SK-N-SH (cell line): ENCODE measurements at regions not wholly inside any gene's neighbourhood (a gene's known extent, or its start where the extent isn't known, plus 50 kb on each side); places are given as distances from the start of the nearest gene placed in this dataset.
"Not testable (repeated sequence)": the region's sequence is repeated elsewhere in the genome, so short reads cannot be mapped to it uniquely, and the experiment has no call there.

Source experiments
- CTCF ChIA-PET: fragments of 300-600, 350-600 bp; formaldehyde crosslinking; extraction: SDS; loops from one replicate; lab custom pipeline; 2021; lab: Yijun Ruan, JAX
- POLR2A ChIA-PET: fragments of 350-600 bp; sonication (Branson Sonifier 250); formaldehyde crosslinking; extraction: SDS; loops from one replicate; lab custom pipeline; 2020; ENCODE audit warnings: antibody characterized with exemption, inconsistent platforms; lab: Yijun Ruan, JAX
- DNase-seq: peaks from one replicate; pipeline ENCODE4 v3.0.0; 2012
- H2AFZ ChIP-seq: fragments of 200-600 bp; sonication (generic); 2 replicates; pipeline ENCODE4 v1.8.1; 2016; ENCODE audit warnings: antibody characterized with exemption, mild to moderate bottlenecking, low read depth
- H3F3A ChIP-seq: fragments of 200-600 bp; sonication (generic); replicated peaks from 2 replicates; pipeline ENCODE3; 2016; ENCODE audit warnings: antibody characterized with exemption, mild to moderate bottlenecking; ENCODE audit not compliant: insufficient read depth
- H3K27ac ChIP-seq, 2 experiments: fragments of 200-500 bp in 1 of 2; fragments of 200-600 bp in 1 of 2; sonication (Bioruptor generic) in 1 of 2; sonication (generic), shearing (Covaris generic) in 1 of 2; 2 replicates each; pipeline versions ENCODE4 v1.5.1 to v1.6.1; 2014 to 2016; ENCODE audit warnings: low read depth in 2 of 2, inconsistent platforms in 1 of 2, low read length in 1 of 2, mild to moderate bottlenecking in 1 of 2, mixed read lengths in 1 of 2
- H3K27me3 ChIP-seq: fragments of 200-600 bp; sonication (generic), shearing (Covaris generic); 2 replicates; pipeline ENCODE4 v1.6.1; 2016; ENCODE audit warnings: mixed run types; ENCODE audit not compliant: insufficient read depth
- H3K36me3 ChIP-seq, 2 experiments: fragments of 200-500 bp in 1 of 2; fragments of 200-600 bp in 1 of 2; sonication (Bioruptor generic) in 1 of 2; sonication (generic) in 1 of 2; replicated peaks in 1 of 2; 2 replicates each; pipeline versions ENCODE3 to v1.5.1; 2014 to 2016; ENCODE audit warnings: low read length in 1 of 2, mild to moderate bottlenecking in 1 of 2; ENCODE audit not compliant: insufficient read depth in 2 of 2, control insufficient read depth in 1 of 2
- H3K4me1 ChIP-seq, 2 experiments: fragments of 200-500 bp in 1 of 2; fragments of 200-600 bp in 1 of 2; sonication (Bioruptor generic) in 1 of 2; sonication (generic), shearing (Covaris generic) in 1 of 2; 2 replicates each; pipeline versions ENCODE4 v1.5.1 to v1.6.1; 2014 to 2016; ENCODE audit warnings: low read depth in 1 of 2, low read length in 1 of 2, mixed run types in 1 of 2; ENCODE audit not compliant: insufficient read depth in 2 of 2, control insufficient read depth in 1 of 2
- H3K4me2 ChIP-seq: fragments of 200-600 bp; sonication (generic), shearing (Covaris generic); 2 replicates; pipeline ENCODE4 v1.6.1; 2017; ENCODE audit warnings: mixed run types
- H3K4me3 ChIP-seq, 2 experiments: fragments of 200-500 bp in 1 of 2; fragments of 200-600 bp in 1 of 2; sonication (Bioruptor generic) in 1 of 2; sonication (generic), shearing (Covaris generic) in 1 of 2; 2 replicates each; pipeline versions ENCODE4 v1.5.1 to v1.8.1; 2014 to 2016; ENCODE audit warnings: low read depth in 2 of 2, inconsistent platforms in 1 of 2, low read length in 1 of 2, mild to moderate bottlenecking in 1 of 2, mixed read lengths in 1 of 2, moderate library complexity in 1 of 2
- H3K79me2 ChIP-seq: fragments of 200-600 bp; sonication (generic); 2 replicates; pipeline ENCODE4 v1.8.1; 2017; ENCODE audit warnings: mild to moderate bottlenecking; ENCODE audit not compliant: insufficient read depth
- H3K9ac ChIP-seq: fragments of 200-600 bp; sonication (generic); 2 replicates; pipeline ENCODE4 v1.6.1; 2017; ENCODE audit warnings: mixed run types
- H3K9me2 ChIP-seq: fragments of 200-600 bp; sonication (generic); 2 replicates; pipeline ENCODE4 v1.6.1; 2017; ENCODE audit warnings: mixed run types
- H3K9me3 ChIP-seq: fragments of 200-600 bp; sonication (generic); 2 replicates; pipeline ENCODE4 v1.6.1; 2017; ENCODE audit warnings: mixed run types, mild to moderate bottlenecking, moderate library complexity
- H4K20me1 ChIP-seq: fragments of 200-600 bp; sonication (generic); 2 replicates; pipeline ENCODE4 v1.6.1; 2017; ENCODE audit warnings: mild to moderate bottlenecking, mixed run types; ENCODE audit not compliant: insufficient read depth
- CHD2 ChIP-seq: fragments of 150-350 bp; IDR thresholded peaks from 2 replicates; pipeline ENCODE4 v1.6.1; 2018; ENCODE audit warnings: low read length; ENCODE audit not compliant: partially characterized antibody
- ELF1 ChIP-seq: IDR thresholded peaks from 2 replicates; pipeline ENCODE4 v1.4.0; 2012
- EP300 ChIP-seq, 2 experiments: IDR thresholded peaks; 2 replicates each; pipeline versions ENCODE4 v1.4.0 to v1.6.1; 2012; ENCODE audit warnings: borderline replicate concordance in 1 of 2, low read depth in 1 of 2, low read length in 1 of 2
- FOXM1 ChIP-seq: IDR thresholded peaks from 2 replicates; pipeline ENCODE4 v1.4.0; 2012; ENCODE audit warnings: low read depth, mild to moderate bottlenecking
- GATA2 ChIP-seq: sonication (generic); formaldehyde crosslinking; IDR thresholded peaks from 2 replicates; pipeline ENCODE4 v1.5.0; 2020; ENCODE audit warnings: mild to moderate bottlenecking, missing genetic modification reagents
- MAX ChIP-seq: IDR thresholded peaks from 2 replicates; pipeline ENCODE4 v1.4.0; 2012; ENCODE audit warnings: low read depth
- MXI1 ChIP-seq: IDR thresholded peaks from 2 replicates; pipeline ENCODE4 v1.6.1; 2012; ENCODE audit warnings: mild to moderate bottlenecking, low read depth, low read length, improper control_type of control experiment
- NFIC ChIP-seq: IDR thresholded peaks from 2 replicates; pipeline ENCODE4 v1.4.0; 2012; ENCODE audit warnings: borderline replicate concordance
- NRF1 ChIP-seq: IDR thresholded peaks from 2 replicates; pipeline ENCODE4 v1.6.1; 2012; ENCODE audit warnings: low read depth, mild to moderate bottlenecking, low read length
- PBX3 ChIP-seq: IDR thresholded peaks from 2 replicates; pipeline ENCODE4; 2012
- TCF12 ChIP-seq: IDR thresholded peaks from 2 replicates; pipeline ENCODE4 v1.4.0; 2012
- YY1 ChIP-seq: IDR thresholded peaks from 2 replicates; pipeline ENCODE4 v1.4.0; 2012; ENCODE audit warnings: low read depth, mild to moderate bottlenecking
- WGBS: methylation state at CpG from one replicate; pipeline ENCODE4 v1.1.6; 2017; ENCODE audit warnings: low lambda C conversion rate; 5-methylcytosine and 5-hydroxymethylcytosine counted together
- TF ChIP-seq, protein P1 (sequence below): IDR thresholded peaks from 2 replicates; pipeline ENCODE4 v1.4.0; 2012; ENCODE audit warnings: low read depth, borderline replicate concordance
- TF ChIP-seq, protein P2 (sequence below): fragments of 150-350 bp; IDR thresholded peaks from 2 replicates; pipeline ENCODE4 v1.6.1; 2016; ENCODE audit warnings: mild to moderate bottlenecking, low read depth, low read length

- no peaks in the 10 kb centered on the region for H3K9me3 ChIP-seq
- no peaks in the 10 kb centered on the region for H3K4me1 ChIP-seq
- ChIA-PET POLR2A (no interaction called here), CTCF (no interaction called here)
- no peaks in the 10 kb centered on the region for H3K36me3 ChIP-seq
- no peak for DNase-seq
- H3K9me2 ChIP-seq, result no peaks in the 10 kb centered on the region
- no peak overlapping the region for H3K9ac ChIP-seq
- no peak overlapping the region for H3K27ac ChIP-seq
- H3F3A ChIP-seq, result no peaks in the 10 kb centered on the region
- H3K27me3 ChIP-seq, result no peaks in the 10 kb centered on the region
- no peaks in the 10 kb centered on the region for H3K79me2 ChIP-seq
- no peak for TF ChIP-seq GATA2 (CRISPR knock-in tag)
- no peak overlapping the region for H3K4me2 ChIP-seq
- H4K20me1 ChIP-seq, result no peaks in the 10 kb centered on the region
- 43% methylated on average over 18 of the region's 22 CpGs for WGBS
- no peak overlapping the region for H3K4me3 ChIP-seq
- no peak overlapping the region for H2AFZ ChIP-seq
These were observed 167.8 kb upstream of the AJAP1 start for GRCh38 chr1:4486408-4487120.

- TF ChIP-seq MAX (no peak), MXI1 (no peak), GATA2 (CRISPR knock-in tag) (no peak)
- H3K9me3 ChIP-seq, result no peaks in the 10 kb centered on the region
- no peaks in the 10 kb centered on the region for H3K4me1 ChIP-seq
- no peaks in the 10 kb centered on the region for H3K36me3 ChIP-seq
- H2AFZ ChIP-seq, result no peak overlapping the region
- H3K27ac ChIP-seq, result no peak overlapping the region
- no peaks in the 10 kb centered on the region for H4K20me1 ChIP-seq
- no peaks in the 10 kb centered on the region for H3K9me2 ChIP-seq
- no peaks in the 10 kb centered on the region for H3K79me2 ChIP-seq
- H3F3A ChIP-seq, result no peaks in the 10 kb centered on the region
- H3K9ac ChIP-seq, result no peak overlapping the region
- no peak for DNase-seq
- no peak overlapping the region for H3K4me2 ChIP-seq
- no peaks in the 10 kb centered on the region for H3K27me3 ChIP-seq
- 34% methylated on average over 7 of the region's 7 CpGs for WGBS
- CTCF ChIA-PET, result no interaction called here
- POLR2A ChIA-PET, result no interaction called here
- H3K4me3 ChIP-seq, result no peak overlapping the region
These were observed 166.4 kb upstream of the AJAP1 start for GRCh38 chr1:4488018-4488417.

- ChIA-PET POLR2A (no interaction called here), CTCF (interaction anchor here (0.5 to 1.1 kb wide), 2 partner anchors 9 to 13 kb away, joined by 3 read pairs; no protein-coding TSS in a partner anchor)
- H3K4me3 ChIP-seq, result no peak overlapping the region
- H3K36me3 ChIP-seq, result no peaks in the 10 kb centered on the region
- no peaks in the 10 kb centered on the region for H3K4me1 ChIP-seq
- no peak for TF ChIP-seq TCF12
- TF ChIP-seq, protein P1, sequence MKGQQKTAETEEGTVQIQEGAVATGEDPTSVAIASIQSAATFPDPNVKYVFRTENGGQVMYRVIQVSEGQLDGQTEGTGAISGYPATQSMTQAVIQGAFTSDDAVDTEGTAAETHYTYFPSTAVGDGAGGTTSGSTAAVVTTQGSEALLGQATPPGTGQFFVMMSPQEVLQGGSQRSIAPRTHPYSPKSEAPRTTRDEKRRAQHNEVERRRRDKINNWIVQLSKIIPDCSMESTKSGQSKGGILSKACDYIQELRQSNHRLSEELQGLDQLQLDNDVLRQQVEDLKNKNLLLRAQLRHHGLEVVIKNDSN, result no peak
- TF ChIP-seq ELF1, result no peak
- no peak for TF ChIP-seq MXI1
- no peak for TF ChIP-seq PBX3
- no peak for TF ChIP-seq NFIC
- TF ChIP-seq CHD2, result no peak
- TF ChIP-seq, protein P2, sequence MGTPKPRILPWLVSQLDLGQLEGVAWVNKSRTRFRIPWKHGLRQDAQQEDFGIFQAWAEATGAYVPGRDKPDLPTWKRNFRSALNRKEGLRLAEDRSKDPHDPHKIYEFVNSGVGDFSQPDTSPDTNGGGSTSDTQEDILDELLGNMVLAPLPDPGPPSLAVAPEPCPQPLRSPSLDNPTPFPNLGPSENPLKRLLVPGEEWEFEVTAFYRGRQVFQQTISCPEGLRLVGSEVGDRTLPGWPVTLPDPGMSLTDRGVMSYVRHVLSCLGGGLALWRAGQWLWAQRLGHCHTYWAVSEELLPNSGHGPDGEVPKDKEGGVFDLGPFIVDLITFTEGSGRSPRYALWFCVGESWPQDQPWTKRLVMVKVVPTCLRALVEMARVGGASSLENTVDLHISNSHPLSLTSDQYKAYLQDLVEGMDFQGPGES, result no peak
- no peak for TF ChIP-seq NRF1
- TF ChIP-seq YY1, result no peak
- no peak for TF ChIP-seq EP300 (IDR thresholded peaks at IDR 0.05; ENCODE audit: borderline replicate concordance in 1 of 2, low read depth in 1 of 2, low read length in 1 of 2)
- no peak for TF ChIP-seq FOXM1
- H4K20me1 ChIP-seq, result no peaks in the 10 kb centered on the region
- no peak overlapping the region for H3K4me2 ChIP-seq
- DNase-seq, result no peak
- H2AFZ ChIP-seq, result no peak overlapping the region
- no peaks in the 10 kb centered on the region for H3F3A ChIP-seq
- 16% methylated on average over 7 of the region's 7 CpGs for WGBS
- no peaks in the 10 kb centered on the region for H3K9me2 ChIP-seq
- no peaks in the 10 kb centered on the region for H3K27me3 ChIP-seq
- no peaks in the 10 kb centered on the region for H3K9me3 ChIP-seq
- no peaks in the 10 kb centered on the region for H3K79me2 ChIP-seq
- no peak overlapping the region for H3K9ac ChIP-seq
- no peak overlapping the region for H3K27ac ChIP-seq
These were observed 164.9 kb upstream of the AJAP1 start for GRCh38 chr1:4489486-4489885.

DNA sequence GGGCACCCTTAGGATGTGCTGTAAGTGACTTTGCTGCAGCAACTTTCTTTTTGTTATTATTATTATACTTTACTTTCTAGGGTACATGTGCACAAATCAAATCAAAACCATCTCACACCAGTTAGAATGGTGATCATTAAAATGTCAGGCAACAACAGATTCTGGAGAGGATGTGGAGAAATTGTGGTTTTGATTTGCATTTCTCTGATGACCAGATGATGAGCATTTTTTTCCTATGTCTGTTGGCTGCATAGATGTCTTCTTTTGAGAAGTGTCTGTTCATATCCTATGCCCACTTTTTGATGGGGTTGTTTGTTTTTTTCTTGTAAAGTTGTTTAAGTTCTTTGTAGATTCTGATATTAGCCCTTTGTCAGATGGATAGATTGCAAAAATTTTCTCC lies 164.4 kb upstream of the AJAP1 start:
- H2AFZ ChIP-seq, H3K4me1 ChIP-seq, DNase-seq, H3K9me3 ChIP-seq, H3K9ac ChIP-seq, H3K9me2 ChIP-seq, H3K79me2 ChIP-seq, H3K27me3 ChIP-seq, H3K27ac ChIP-seq, H3K36me3 ChIP-seq, H3K4me2 ChIP-seq, POLR2A ChIA-PET, H3F3A ChIP-seq, H3K4me3 ChIP-seq, H4K20me1 ChIP-seq: not testable (repeated sequence)
- CTCF ChIA-PET, result interaction anchor here (0.5 to 1.1 kb wide), 2 partner anchors 8 to 13 kb away, joined by 3 read pairs; no protein-coding TSS in a partner anchor
